ENCODE measurements at regions not wholly inside any gene's neighbourhood (a gene's known extent, or its start where the extent isn't known, plus 50 kb on each side); places are given as distances from the start of the nearest gene placed in this dataset.

DNA sequence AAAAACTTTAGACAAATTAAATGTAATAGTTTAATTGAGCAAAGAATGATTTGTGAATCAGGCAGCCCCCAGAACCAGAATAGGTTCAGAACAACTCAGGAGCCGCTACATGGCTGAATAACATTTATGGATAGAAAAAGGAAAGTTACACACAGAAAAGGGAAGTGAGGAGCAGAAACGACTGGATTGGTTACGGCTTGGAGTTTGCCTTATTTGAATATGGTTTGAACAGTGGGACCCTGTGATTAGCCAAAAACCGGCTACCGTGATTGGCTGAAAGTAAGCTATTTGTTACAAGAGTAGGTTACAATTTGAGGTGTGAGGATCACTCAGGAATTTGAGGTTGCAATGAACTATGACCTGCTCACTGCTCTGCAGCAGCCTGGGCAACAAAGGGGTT lies 1139.8 kb downstream of the CDH11 start:
- no peak for DNase-seq

DNA sequence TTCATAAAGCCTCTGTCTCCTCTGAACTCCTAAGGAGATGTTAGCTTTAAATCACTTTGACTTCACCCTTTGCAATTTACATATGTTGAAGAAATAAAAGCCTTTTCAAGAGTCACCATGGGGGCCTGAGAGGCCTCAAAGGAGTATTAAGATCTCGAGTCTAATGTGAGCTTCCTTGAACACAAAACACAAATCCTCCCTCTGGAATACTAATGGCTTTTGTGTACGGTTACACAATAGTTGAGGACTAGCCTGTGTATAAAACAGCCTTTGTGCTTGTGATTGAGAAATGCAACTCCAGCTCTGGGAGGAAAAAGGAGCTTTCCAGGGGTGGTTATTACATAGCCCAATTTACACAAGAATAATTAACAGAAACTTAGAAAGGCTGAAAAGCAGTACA lies 1140.2 kb downstream of the CDH11 start:
- no peak for DNase-seq

DNA sequence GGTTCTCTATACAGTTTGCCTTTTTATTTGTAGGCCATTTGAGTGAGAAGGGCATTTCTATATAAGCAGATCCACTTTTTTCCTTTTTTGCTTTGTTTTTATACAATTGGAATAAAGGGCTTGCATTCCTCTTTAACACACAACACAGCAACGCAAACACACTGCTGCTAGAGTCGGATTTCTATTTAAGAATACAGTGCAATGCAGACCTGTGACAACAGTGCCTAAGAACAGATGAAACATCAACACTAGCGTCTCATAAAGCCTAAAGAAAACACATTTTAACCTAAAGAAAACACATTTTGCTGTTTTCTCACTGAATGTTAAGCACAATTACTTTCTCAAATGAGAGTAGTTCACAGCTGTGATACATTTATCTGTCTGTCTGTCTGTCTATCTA lies 1141.1 kb downstream of the CDH11 start:
- no peak for DNase-seq

DNA sequence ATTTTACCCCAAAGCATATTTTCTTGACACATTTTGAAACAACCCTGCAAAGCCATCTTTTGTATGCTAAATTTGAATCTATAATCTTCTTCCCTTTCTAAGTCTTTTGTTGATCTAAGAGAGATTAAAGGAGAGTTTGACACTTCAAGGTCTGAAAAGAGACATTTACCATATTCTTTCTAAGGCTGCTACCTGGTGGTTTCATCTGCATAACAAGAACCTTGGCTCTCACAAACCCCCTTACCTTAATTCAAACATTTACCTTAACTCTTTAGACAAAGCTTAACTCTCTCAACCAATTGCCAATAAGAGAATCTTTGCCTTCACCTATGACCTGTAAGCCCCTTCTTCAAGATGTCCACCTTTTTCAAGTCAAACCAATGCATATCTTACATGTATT lies 1143.6 kb downstream of the CDH11 start:
- DNase-seq: no peak

DNA sequence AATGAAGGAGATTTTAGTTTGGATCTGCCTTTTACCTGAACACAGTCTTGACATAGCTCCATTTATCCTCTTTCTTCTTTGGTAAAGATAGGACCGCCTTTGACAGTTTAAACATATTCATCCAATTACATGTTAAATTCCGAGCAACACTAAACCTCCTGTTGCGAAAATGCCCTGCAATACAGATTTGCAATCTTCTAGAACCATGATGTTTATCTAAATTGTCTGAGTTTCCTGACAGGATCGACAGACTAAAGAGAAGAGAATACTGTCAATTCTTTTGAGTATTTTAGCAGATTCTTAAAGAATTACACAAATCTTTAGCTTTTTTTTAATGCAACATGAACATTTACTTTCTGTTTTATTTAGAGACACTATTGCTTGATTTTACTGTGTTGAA lies 1145.5 kb downstream of the CDH11 start:
- DNase-seq: no peak

DNA sequence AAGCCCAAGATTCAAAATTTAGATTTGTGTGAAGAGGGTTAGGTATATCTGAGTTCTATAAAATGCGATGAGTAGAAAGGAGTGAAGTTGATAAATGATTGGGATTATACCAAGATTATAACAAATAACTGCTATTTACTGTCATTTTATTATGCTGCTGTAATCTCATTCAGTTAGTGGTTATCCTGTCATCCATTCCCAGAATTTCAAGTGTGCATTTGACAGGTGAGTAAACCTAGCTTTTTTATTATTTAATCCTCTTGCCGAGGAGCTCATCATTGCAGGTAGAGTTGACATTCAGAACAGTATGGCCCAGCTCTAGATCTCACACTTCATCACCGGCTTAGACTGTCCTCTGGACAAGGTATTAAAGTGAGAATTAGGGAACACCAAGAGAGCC lies 1146.2 kb downstream of the CDH11 start:
- DNase-seq: no peak

DNA sequence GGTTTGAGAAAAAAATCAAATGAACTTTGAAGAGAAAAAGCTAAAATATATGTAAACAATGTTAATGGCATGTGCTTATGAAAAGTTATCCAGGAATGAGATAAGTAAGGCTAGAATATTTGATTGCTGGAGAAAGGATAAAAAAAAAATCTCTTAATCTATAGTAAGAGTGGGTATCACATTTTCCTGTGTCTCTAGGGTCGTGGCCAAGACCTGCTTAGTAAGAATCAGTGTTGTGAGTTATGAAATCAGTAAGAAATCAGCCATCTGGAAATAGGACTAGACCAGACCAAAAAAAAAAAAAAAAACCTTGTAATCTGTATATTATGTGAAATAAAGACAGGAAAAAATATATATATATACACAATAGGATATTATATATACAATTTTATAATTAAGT lies 1153.9 kb downstream of the CDH11 start:
- DNase-seq: no peak

DNA sequence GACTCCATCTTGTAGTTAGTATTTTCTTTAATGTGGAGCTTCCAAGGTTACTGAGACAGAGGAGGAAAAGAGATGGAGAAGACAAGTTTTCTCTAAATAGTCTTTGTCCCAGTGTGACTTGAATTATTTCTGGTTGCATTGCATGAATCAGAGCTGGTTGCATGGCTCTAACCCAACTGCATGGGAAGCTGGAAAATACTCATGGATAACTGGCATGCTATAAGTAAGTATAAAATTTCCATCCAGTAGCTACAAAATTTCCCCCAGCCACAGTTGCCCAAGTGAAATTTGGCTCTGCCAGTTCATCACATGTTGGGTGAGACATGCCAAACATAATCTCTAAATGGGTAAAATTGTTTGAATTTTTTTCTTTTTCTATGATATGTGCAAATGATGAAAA lies 1161.5 kb downstream of the CDH11 start:
- no peak for DNase-seq

DNA sequence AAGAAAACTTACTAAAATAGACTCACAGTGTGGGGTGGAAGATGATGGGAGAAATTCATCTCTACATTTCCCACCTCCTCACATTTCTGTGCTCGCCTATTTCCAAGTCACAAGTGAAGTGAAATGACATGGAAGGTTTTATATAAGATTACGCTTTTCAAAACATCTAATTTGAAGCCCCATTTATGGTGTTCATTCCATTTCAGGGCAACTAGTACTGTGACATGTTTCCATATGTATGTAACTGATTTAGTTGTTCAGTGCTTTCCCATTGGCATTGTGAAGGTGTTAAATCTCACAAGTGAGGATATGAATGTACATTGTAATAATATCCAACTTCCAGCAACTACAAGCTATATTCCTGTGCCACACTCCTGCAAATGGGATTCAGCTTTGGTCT lies 1174.8 kb downstream of the CDH11 start:
- DNase-seq: no peak

DNA sequence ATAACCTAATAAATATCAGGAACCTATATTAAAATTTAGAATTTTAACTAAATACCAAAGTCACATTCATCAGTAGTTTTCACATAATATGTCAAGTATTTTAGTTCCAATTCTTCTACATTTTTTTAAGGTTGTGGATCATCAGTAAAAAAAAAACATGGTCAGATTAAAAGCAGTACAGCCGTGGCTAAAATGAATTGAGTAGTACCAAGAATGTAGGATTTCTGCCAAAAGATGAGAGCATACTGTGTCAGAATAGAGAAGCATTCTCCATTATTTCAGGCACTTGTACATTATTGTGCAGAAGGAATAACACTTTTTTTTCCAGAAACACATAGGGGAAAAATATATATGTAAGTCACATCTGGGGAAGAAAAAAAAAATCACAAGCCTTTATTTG lies 1176.1 kb downstream of the CDH11 start:
- DNase-seq: no peak

DNA sequence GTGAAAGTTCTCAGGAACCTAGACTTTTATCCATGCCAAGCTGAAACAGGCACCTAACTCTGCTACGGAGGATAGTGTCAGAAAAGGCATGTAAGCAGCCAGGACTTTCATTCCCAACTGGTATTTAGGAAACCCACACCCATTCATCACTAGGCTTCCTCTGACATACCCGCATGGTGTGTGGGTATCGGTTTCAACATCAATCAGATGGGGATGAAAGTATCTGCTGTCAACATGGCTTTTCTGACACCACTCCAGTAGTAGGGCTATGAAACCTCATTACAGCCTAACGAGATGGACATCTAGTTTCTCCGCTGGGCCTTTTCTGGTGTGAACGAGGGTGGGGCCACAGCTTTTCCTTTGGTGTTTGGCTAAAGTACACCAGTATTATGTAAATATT lies 1178.3 kb downstream of the CDH11 start:
- DNase-seq: no peak

DNA sequence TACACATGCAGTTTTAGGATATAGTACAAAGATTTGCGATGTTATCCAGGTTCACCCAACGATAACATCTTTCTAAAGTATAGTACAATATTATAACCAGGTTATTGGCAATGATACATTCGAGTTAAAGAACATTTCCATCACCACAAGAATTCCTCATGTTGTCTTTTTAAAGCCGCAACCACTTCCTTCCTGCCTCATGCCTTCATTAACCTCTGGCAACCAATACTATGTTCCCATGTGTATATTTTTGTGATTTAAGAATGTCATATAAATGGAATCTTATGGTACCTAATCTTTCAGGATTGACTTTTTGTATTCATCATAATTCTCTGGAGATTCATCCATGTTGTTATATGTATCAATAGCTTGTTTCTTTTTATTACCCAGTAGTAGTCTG lies 1183.2 kb downstream of the CDH11 start:
- no peak for DNase-seq

DNA sequence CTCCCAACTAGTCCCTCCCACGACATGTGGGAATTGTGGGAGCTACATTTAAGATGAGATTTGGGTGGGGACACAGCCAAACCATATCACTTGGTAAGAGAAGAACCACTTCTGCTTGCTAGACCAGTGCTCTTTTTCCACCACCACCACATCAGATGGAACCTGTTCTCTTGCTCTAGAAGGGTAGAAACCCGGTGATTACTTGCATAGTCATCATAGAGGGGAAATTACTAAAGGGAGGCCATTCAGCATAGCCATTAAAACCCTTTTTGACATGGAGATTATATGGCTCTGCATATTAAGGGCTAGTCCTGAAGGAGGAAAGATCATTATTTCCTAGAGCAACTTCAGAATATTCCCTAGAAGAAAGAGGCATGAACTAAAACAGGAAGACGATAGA lies 1188.0 kb downstream of the CDH11 start:
- DNase-seq: no peak

DNA sequence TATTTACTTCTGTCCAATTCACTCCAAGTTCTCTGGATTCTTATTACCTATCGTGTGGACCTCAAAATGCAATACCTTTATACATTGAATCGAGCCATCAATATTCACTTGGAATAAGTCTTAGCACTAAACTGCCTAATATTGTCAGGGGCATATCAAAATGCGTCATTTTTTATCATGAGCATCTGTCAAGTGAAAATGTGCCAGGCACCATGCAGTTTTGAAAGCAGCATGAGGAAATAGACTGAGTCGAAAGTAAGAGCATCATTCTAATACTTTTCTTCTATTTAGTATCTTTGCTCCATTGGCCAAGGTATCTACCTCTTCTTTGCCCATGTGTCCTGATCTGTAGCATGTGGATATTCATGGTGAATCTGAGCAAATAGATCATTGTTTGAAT lies 1193.4 kb downstream of the CDH11 start:
- DNase-seq: no peak

DNA sequence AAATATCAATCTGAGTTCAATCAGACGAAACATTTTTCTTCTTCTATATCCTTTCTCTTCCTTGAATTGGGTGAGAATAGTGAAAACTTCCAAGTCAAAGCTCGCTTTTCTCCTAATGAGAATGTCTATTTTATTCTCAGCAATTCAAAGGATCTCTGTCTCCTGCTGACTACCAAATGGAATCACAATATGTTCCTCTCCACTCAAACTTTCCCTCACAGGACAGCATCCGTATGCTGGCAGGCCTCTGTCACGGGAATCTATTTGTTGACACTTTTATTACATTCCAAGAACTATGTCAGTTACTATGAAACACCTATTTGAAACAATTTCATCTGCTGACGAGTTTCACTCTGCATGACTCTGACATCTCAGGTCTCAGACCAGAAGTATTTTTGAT lies 1196.6 kb downstream of the CDH11 start:
- no peak for DNase-seq

DNA sequence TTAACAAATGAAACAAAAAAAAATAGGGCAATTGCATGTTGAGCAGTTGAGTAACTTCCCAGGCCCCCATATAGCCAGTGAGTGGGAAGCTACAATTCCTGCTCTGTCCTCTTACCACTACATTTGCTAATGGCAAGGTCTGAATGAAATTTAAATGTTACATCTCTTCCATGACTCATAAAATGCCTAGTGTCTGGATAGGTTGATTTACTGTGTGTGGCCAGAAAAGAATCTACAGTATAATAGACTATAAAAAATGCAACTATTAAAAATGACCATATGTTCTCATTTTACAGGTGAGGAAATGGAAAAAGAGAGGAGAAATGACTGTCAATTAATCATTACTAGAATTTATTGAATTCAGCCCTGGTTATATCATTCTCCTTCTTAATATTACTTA lies 1199.3 kb downstream of the CDH11 start:
- DNase-seq: no peak

DNA sequence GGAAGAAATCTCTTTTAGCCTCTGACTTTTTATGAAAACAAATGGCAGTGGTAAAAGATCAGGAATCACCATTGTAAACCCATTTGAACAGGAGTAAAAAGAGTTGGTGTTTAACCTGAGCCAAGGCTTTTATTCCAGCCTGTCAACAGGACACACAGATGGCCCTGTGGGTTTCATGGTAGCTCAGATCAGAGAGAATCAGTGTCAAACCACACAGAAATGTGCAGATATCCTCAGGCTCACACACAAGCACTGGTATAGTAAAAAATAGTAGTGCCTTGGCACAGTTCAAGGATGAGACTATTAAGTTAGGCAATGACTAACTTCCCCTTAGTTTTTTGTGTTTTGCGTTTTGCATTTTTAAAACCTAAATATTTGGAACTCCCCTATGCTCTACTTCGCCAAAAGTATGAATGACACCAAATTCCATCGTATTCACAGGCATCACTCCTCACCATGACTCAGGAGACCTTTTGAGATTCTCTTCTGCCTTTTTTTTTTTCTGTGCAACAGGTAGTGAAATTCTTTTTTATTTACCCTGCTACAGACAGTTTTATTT lies 1200.0 kb downstream of the CDH11 start:
- DNase-seq: no peak

DNA sequence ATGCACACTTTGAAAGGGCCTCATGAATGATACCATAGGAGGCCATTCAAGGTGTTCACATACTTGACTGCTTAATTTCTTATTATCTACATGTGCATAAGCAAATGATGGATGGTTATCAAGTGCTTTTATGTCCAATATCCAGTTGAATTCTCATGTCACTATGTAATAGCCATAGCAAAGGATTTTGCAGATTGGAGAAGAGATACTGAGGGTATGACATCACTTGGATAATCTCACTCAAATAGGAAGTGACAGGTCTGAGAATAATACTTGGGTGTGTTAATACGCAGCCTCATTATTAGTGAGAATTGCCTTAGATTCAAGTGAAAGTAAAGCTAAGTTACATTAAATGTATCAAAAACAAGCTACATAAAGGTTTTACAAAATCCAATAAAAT lies 1208.6 kb downstream of the CDH11 start:
- DNase-seq: no peak

DNA sequence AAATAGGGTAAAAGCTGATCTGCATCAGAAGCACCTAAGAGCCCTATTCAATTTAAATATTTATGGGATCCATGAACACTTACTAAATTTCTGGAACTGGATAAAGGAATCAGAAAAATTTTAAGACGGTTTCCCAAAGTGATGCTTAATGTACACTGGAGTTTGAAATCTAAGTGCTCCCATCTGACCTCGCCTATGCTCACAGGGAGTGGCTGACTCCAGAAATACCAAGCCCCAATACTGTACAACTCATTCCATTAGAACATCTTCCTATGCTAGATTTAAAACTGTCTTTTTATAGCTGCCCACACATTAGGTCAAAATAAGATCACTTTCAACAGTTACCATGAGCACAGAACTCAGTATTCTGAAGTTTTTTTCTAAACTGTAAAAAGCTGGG lies 1214.6 kb downstream of the CDH11 start:
- DNase-seq: no peak

DNA sequence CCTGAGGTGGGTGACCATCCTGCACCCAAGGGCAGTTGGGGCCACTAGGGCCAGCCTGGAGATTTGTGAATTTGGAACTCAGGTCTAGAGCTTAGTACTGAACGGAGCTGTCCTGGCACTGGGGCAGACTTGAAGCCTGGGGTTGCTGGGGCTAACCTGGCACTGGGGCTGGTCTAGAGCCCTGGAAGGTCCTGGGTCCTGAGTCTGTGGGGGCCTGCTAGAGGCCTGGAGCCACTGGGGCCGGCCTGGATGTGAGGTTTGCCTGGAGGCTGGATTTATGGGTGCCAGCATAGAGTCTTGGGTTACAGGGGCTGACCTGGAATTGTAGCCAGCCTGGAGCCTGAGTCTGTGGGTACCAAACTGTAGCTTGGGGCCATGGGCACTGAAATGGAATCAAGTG lies 1216.9 kb downstream of the CDH11 start:
- no peak for DNase-seq

DNA sequence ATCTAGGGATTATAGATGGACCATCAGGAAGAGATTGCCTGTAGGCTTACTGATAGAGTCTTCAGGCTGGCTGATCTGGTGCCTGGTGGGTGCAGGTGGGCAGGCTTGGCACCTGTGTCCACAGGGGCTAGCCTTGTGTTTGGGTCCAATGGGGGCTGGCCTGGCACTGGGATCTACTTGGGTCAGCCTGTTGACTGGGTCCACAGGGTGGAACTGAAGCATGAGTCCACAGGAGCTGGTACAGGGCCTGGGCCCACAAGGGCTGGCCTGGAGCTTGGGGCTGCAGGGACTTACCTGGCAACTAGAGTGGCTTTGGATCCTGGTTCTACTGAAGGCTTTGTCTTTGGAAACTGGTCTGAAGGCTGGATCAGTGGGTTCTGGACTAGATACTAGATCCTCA lies 1217.7 kb downstream of the CDH11 start:
- DNase-seq: no peak

DNA sequence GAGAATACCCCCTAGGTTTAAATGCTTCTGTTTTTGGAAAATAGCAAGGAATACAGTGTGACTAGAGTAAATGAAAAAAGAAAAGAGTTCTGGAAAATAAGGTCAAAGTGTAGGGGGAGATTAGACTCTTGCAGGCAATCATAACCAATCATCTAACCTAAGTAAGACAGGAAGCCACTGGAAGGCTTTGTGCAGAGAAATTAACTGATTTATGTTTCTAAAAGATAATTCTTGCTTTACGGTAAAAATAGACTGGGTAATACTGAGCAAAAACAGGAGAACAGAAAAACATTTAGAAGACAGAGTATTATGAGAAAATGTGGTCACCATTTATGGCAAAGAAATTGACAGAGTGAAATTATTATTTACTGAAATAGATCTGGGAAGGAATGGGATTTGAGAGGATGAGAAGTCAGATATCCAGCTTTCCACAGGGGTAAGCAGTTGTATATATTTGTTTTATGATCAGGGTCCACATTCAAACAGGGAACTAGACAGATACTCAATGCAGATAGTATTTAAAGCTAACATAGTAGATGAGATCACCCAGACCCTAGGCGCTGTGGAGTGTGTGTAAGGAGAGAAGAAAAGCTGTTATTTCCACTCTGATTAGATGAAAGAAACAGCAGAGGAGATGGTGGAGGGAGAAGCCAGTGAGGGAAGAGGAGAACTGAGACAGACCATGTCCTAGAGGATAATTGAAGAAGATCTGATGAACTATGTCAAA lies 1225.3 kb downstream of the CDH11 start:
- no peak for DNase-seq

DNA sequence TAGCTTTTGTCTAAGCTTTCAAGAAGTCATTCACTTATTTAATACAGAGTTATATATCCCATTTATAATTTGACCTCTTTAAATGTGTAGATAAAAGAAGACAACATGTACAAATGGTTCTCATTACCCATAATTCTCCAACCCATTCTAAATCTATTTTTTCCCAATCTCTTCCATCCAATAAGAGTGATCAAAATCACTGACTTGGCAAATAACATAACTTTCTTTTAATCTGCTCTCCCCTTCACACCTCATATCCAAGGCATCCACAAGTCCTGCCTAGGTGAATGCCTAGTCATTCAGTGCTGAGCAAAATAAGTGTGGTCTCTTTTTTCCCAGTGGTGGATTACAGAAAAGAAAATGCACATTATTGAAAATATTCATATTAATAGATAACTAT lies 1231.1 kb downstream of the CDH11 start:
- no peak for DNase-seq

DNA sequence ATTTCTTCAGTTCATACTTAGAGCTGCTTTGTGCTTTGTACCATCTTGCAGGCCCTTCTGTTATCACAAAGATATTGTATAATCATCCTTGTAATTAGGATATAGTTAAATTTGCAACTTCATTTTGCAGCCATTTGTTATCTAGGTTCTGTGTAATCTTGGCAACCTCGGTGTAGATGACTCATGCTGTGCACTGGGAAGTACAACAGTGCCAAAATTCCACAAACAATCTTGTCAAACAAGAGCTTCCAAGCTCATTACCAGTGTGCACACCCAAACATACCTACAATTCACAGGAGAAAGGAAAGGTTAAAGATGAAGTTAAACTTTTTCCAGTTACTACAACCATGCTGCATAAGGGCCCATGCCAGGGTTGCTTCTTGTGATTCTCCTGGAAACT lies 1231.8 kb downstream of the CDH11 start:
- no peak for DNase-seq

DNA sequence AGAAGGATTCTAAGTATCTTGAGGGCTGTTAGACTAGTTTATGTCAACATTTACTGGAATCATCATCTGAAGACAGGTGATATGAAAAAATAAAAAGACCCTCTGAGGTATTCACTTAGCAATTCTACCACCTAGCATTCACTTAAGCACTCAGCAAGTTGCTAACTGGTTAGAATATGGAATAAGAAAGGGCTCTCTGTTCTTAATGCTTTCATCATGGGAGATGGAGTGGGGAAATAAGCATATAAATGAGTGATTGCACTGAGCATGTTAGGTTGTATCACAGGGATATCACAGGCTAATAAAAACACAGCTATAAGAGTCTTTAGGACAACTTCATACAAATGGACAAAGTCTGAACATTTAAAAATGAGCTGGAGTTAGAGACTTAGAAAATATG lies 1238.8 kb downstream of the CDH11 start:
- no peak for DNase-seq
